HG02885 (cell line): ENCODE measurements at regions not wholly inside any gene's neighbourhood (a gene's known extent, or its start where the extent isn't known, plus 50 kb on each side); places are given as distances from the start of the nearest gene placed in this dataset.
"Not testable (repeated sequence)": the region's sequence is repeated elsewhere in the genome, so short reads cannot be mapped to it uniquely, and the experiment has no call there.

Experiments used
- ATAC-seq: cut with Tn5 transposase; IDR thresholded peaks from one replicate; pipeline ENCODE4 v1.9.1; 2021; ENCODE audit warnings: mild to moderate bottlenecking; ENCODE audit not compliant: unreplicated experiment, poor library complexity

- ATAC-seq, result not testable (repeated sequence)
These were observed 108.9 kb upstream of the TERB2 start for GRCh38 chr15:44847555-44847954.

DNA sequence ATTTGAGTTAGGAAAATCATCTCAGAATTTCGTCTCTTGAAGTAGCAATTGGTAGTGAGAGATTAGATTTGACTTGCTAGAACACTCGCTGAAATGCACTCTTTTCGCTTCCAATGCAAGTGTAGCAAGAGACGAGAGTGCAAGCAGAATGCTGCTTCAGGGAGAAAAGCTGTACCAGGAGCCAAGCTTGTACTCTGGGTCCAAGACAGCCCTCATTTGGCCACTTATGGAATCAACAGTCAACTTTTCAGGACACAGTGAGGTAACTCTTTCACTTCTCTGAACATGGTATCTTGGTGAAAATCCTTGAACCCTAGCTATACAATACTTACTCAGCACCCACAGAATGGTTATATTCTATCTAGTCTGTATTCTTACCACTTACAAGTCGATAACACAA is 107.6 kb upstream of the TERB2 start:
- ATAC-seq, result not testable (repeated sequence)

GRCh38 chr15:44849701-44850403 is 106.6 kb upstream of the TERB2 start:
- not testable (repeated sequence) for ATAC-seq

GRCh38 chr15:44853304-44853950 is 103.1 kb upstream of the TERB2 start:
- ATAC-seq, result peak; percentile 80

- not testable (repeated sequence) for ATAC-seq
These were observed 101.8 kb upstream of the TERB2 start for GRCh38 chr15:44854696-44855095.

DNA sequence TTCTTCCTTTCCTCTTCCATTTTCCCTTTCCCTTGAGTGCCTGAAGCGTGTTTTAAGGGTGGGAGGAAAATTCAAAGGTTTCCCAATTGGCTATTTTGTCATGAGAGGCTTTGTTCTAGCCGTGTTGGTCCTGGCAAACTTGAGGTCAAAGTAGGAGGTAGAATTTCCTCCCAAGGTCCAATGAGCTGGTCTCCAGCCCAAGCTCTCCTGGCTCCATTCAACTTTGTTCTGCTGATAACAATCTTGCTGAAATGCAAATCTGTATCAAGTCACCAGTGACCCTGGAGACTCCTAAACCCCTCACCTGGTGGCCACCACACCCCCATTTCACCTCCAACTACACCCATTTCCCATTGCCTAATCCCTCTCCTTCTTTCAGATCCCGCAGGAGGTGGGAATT is 100.2 kb upstream of the TERB2 start:
- ATAC-seq, result not testable (repeated sequence)

DNA sequence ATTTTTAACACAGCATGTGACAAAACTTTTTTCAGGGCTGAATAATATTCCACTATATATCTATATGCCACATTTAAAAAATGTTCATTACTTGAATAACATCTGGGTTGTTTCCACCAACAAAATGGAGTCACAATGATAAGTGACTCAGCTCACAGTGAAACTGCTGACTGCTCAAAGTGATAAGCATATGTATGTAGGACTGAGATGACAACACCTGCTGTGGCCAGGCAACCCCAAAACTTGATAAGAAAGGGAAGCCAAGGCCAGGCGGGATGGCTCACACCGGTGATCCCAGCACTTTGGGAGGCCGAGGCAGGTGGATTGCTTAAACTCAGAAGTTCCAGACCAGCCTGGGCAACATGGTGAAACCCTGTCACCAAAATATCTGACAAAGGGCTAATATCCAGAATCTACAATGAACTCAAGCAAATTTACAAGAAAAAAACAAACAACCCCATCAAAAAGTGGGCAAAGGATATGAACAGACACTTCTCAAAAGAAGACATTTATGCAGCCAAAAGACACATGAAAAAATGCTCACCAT is 99.2 kb upstream of the TERB2 start:
- ATAC-seq, result not testable (repeated sequence)

- not testable (repeated sequence) for ATAC-seq
These were observed 97.4 kb upstream of the TERB2 start for GRCh38 chr15:44859088-44859487.

GRCh38 chr15:44860168-44860567 is 96.3 kb upstream of the TERB2 start:
- not testable (repeated sequence) for ATAC-seq

DNA sequence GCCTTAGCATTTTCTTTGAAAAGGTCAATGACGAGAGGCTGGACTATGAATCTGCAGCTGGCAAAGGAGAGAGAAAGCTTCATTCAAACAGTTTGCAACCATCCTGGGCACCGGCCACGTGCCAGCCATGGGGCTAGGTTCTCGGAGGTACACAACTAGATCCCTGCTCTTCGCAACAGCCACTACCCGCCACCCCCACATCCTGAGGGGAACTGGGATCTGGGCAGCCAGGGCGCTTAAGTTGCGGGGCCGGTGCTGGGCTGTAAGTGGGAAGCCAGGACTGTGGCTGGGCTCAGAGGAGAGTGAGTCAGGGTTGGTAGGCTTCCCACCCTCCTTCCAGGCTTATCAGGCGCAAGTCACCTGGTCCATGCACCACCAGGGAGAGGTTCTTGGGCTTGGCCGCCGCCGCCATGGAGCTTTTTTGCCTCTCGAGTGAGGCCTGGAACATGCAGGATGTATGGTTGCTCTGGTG is 95.0 kb upstream of the TERB2 start:
- ATAC-seq, result no peak

- no peak for ATAC-seq
These were observed 94.6 kb upstream of the TERB2 start for GRCh38 chr15:44861917-44862316.

GRCh38 chr15:44862866-44863265 is 93.6 kb upstream of the TERB2 start:
- ATAC-seq, result not testable (repeated sequence)

DNA sequence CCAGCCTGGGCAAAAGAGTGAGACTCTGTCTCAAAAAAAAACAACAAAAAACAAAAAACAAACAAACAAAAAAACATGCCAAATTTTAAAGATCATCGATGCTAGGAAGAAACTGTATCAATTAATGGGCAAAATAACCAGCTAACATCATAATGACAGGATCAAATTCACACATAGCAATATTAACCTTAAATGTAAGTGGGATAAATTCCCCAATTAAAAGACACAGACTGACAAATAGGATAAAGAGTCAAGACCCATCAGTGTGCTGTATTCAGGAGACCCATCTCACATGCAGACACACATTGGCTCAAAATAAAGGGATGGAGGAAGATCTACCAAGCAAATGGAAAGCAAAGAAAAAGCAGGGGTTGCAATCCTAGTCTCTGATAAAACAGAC is 88.4 kb upstream of the TERB2 start:
- ATAC-seq, result not testable (repeated sequence)

GRCh38 chr15:44870125-44870524 is 86.4 kb upstream of the TERB2 start:
- not testable (repeated sequence) for ATAC-seq

- ATAC-seq, result no peak
These were observed 83.4 kb upstream of the TERB2 start for GRCh38 chr15:44873103-44873502.

DNA sequence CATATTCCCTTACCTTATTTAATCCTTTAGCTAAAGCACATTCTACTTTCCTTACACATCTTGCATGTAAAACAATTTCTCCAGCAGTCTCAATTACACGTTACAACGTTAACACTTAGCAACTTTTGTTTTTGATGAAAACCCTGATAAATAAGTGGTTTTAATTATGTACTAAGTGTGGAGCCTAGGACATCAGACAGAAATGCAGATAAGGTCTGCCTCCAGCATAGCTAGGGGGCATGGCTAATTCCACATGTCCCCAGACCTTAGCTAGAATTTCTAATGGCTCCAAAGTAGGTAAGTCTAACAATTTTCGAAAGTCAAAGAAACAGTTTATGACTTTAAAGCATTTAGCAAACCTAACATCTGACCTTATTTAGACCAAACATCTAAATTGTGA is 77.4 kb upstream of the TERB2 start:
- ATAC-seq, result no peak

GRCh38 chr15:44882499-44882968 is 74.0 kb upstream of the TERB2 start:
- ATAC-seq, result peak; percentile 74

DNA sequence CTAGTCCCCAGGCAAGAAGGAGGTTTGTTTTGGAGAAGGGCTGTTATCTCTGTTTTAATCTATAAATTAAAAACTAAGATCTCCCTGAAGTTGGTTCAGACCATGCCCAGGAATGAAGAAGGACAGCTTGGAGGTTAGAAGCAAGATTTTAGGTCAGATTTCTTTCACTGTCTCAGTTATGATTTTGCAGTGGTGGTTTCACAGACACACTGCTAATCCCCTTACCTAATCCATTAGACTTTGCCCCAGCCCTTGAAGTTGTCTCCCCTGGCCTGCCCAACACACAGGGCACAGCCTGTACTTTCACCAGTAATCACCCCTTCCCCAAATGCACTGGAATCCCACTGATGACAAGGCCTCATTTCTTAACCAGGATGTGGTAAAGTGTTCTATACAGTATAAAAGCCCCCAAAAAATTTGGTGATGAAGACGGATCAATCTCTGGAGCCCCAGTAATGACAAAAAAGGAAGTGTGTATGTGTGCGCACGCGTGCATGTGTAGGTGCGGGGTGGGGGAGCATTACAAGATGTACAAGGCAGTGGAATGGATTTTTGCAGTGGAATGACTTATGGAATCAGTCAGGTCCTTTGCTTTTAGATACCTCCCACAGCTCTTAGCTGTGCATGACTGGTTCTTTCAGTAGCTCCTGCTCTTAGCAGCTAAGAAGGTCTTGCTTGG is 73.1 kb upstream of the TERB2 start:
- no peak for ATAC-seq

DNA sequence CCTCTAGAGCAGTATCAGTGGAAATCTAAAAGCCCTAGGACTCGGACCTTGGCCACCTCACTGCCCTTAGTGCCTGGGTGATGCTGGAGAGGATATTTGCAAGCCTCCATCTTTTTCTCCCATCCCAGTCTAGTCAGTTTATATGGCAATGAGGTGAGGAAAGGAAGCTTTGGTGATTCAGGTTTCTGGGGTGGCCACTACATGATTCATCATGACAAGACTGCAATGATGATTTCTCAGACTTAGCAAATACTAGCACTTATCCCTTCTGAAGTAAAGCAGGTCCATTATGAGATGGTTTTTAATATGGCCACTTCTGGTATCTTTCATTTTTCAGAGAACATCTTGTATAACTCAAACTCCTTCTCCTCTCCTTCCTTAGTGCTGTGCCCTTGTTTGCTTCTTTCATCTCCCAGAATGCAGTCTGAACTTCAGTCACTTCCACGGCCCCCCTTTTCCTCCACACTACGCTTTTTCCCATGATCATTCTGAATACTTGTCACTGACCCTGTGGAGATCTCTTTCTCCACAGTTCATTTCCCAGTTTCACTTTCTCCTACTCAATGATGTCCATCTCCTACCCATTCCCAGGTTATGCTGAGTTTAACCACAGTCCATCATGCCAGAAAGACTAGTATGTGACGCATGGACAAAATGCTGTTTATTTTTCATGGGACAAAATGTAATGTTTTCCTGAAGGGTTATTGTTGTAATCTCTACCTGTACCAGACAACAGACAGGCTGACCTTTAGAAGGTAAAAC is 57.4 kb upstream of the TERB2 start:
- ATAC-seq, result not testable (repeated sequence)

DNA sequence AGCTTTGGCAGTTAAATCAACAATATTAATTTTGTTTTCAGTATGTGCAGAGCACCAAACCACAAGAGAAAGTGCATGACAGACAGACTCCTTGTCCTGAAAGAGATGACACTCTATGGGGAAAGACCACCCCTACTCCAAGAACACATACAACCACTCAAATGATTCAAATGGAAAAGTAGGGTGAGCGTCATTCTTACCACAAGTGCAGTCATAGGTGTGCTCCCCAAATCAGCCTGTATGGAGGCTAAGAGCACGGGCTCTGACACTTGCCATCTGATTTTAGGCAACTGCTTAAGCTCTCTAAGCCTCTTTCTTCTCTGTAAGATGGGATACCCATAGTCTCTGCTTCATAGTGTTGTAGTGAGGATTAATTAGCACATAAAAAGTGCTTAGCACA is 56.7 kb upstream of the TERB2 start:
- not testable (repeated sequence) for ATAC-seq
